H9 (cell line): ENCODE measurements at regions not wholly inside any gene's neighbourhood (a gene's known extent, or its start where the extent isn't known, plus 50 kb on each side); places are given as distances from the start of the nearest gene placed in this dataset.

Experiments used
- DNase-seq: peaks from one replicate; pipeline ENCODE4 v3.0.0-alpha.2; 2017
- H2AFZ ChIP-seq: one replicate; pipeline ENCODE4 v1.6.1; 2013; ENCODE audit warnings: mild to moderate bottlenecking, low read length, control low read depth, moderate library complexity
- H2AK5ac ChIP-seq: 2 replicates; pipeline ENCODE4 v1.6.1; 2013; ENCODE audit warnings: low read length, control low read depth, mixed read lengths; ENCODE audit not compliant: insufficient read length
- H2BK120ac ChIP-seq: one replicate; pipeline ENCODE4 v1.6.1; 2013; ENCODE audit warnings: low read depth, mild to moderate bottlenecking, low read length, control low read depth, inconsistent platforms; ENCODE audit not compliant: poor library complexity, severe bottlenecking
- H2BK12ac ChIP-seq: 2 replicates; pipeline ENCODE4 v1.6.1; 2013; ENCODE audit warnings: low read length, control low read depth, mixed read lengths, low read depth; ENCODE audit not compliant: insufficient read length
- H2BK15ac ChIP-seq: 2 replicates; pipeline ENCODE4 v1.6.1; 2013; ENCODE audit warnings: low read depth, low read length, control low read depth
- H2BK20ac ChIP-seq: one replicate; pipeline ENCODE4 v1.6.1; 2013; ENCODE audit warnings: low read depth, mild to moderate bottlenecking, low read length, control low read depth, inconsistent platforms; ENCODE audit not compliant: poor library complexity, severe bottlenecking
- H2BK5ac ChIP-seq: 2 replicates; pipeline ENCODE4 v1.6.1; 2013; ENCODE audit warnings: low read length, control low read depth, mixed read lengths; ENCODE audit not compliant: insufficient read length
- H3K14ac ChIP-seq: 2 replicates; pipeline ENCODE4 v1.6.1; 2013; ENCODE audit warnings: low read length, control low read depth; ENCODE audit not compliant: insufficient read depth
- H3K18ac ChIP-seq: 2 replicates; pipeline ENCODE4 v1.6.1; 2013; ENCODE audit warnings: low read depth, mild to moderate bottlenecking, mixed read lengths, low read length, control low read depth; ENCODE audit not compliant: insufficient read length
- H3K23ac ChIP-seq: 2 replicates; pipeline ENCODE4 v1.6.1; 2013; ENCODE audit warnings: low read length, control low read depth, mixed read lengths, low read depth; ENCODE audit not compliant: insufficient read length
- H3K23me2 ChIP-seq: 2 replicates; pipeline ENCODE4 v1.6.1; 2013; ENCODE audit warnings: low read depth, mild to moderate bottlenecking, mixed read lengths, low read length, control low read depth; ENCODE audit not compliant: insufficient read length, poor library complexity, severe bottlenecking
- H3K27ac ChIP-seq: 2 replicates; pipeline ENCODE4 v1.5.1; 2013; ENCODE audit warnings: low read length, control low read depth, mixed read lengths, low read depth; ENCODE audit not compliant: insufficient read length
- H3K27me3 ChIP-seq: 2 replicates; pipeline ENCODE4 v1.6.1; 2013; ENCODE audit warnings: low read length, control low read depth, inconsistent platforms; ENCODE audit not compliant: insufficient read depth
- H3K4ac ChIP-seq: 2 replicates; pipeline ENCODE4 v1.6.1; 2013; ENCODE audit warnings: low read depth, mild to moderate bottlenecking, control low read depth, inconsistent platforms, low read length, moderate library complexity
- H3K4me1 ChIP-seq: 2 replicates; pipeline ENCODE4 v1.6.1; 2013; ENCODE audit warnings: low read length, control low read depth, inconsistent platforms; ENCODE audit not compliant: insufficient read depth
- H3K4me2 ChIP-seq: 2 replicates; pipeline ENCODE4 v1.6.1; 2013; ENCODE audit warnings: low read length, control low read depth, mixed read lengths; ENCODE audit not compliant: insufficient read length, insufficient read depth
- H3K56ac ChIP-seq: 2 replicates; pipeline ENCODE4 v1.6.1; 2013; ENCODE audit warnings: low read depth, mild to moderate bottlenecking, mixed read lengths, low read length, control low read depth; ENCODE audit not compliant: insufficient read length
- H3K79me1 ChIP-seq: 2 replicates; pipeline ENCODE4 v1.6.1; 2013; ENCODE audit warnings: low read depth, mild to moderate bottlenecking, moderate library complexity, low read length, control low read depth, inconsistent platforms; ENCODE audit not compliant: insufficient read depth, poor library complexity, severe bottlenecking
- H3K79me2 ChIP-seq: 2 replicates; pipeline ENCODE4 v1.6.1; 2013; ENCODE audit warnings: low read length, control low read depth, inconsistent platforms; ENCODE audit not compliant: insufficient read depth
- H3K9ac ChIP-seq: 2 replicates; pipeline ENCODE4 v1.6.1; 2013; ENCODE audit warnings: low read length, control low read depth, mixed read lengths; ENCODE audit not compliant: insufficient read length; ENCODE audit errors: extremely low read depth
- H3K9me3 ChIP-seq: one replicate; pipeline ENCODE4 v1.6.1; 2013; ENCODE audit warnings: low read depth, low read length, inconsistent platforms; ENCODE audit not compliant: control insufficient read depth
- H3T11ph ChIP-seq: one replicate; pipeline ENCODE4 v1.6.1; 2013; ENCODE audit warnings: mild to moderate bottlenecking, low read length, control low read depth, inconsistent platforms
- H4K20me1 ChIP-seq: one replicate; pipeline ENCODE4 v1.6.1; 2013; ENCODE audit not compliant: control insufficient read depth, insufficient read length, insufficient read depth
- H4K5ac ChIP-seq: 2 replicates; pipeline ENCODE4 v1.6.1; 2013; ENCODE audit warnings: low read depth, mild to moderate bottlenecking, mixed read lengths, low read length, control low read depth; ENCODE audit not compliant: insufficient read length
- H4K8ac ChIP-seq: replicated peaks from 2 replicates; pipeline ENCODE4 v1.6.1; 2013; ENCODE audit warnings: low read length, control low read depth, mixed read lengths, low read depth; ENCODE audit not compliant: insufficient read length
- H4K91ac ChIP-seq: 2 replicates; pipeline ENCODE4 v1.6.1; 2013; ENCODE audit warnings: low read depth, mild to moderate bottlenecking, moderate library complexity, mixed read lengths, low read length, control low read depth; ENCODE audit not compliant: insufficient read length
- H3K27ac Mint-ChIP-seq, 3 experiments: 2 replicates in 2 of 3; 3 replicates in 1 of 3; pipeline ENCODE4 v1.8.0; 2020 to 2021; ENCODE audit warnings: mixed read lengths in 3 of 3, mild to moderate bottlenecking in 1 of 3, moderate library complexity in 1 of 3
- H3K27me3 Mint-ChIP-seq: 2 replicates; pipeline ENCODE4 v1.8.0; 2021; ENCODE audit warnings: low read depth, mild to moderate bottlenecking, moderate library complexity, mixed read lengths
- H3K36me3 Mint-ChIP-seq, 3 experiments: 2 replicates in 2 of 3; 3 replicates in 1 of 3; pipeline ENCODE4 v1.8.0; 2020 to 2021; ENCODE audit warnings: low read depth in 3 of 3, mixed read lengths in 3 of 3; ENCODE audit not compliant: insufficient read depth in 1 of 3
- H3K4me1 Mint-ChIP-seq, 2 experiments: 2 replicates each; pipeline ENCODE4 v1.8.0; 2020; ENCODE audit warnings: mixed read lengths in 2 of 2
- H3K4me3 Mint-ChIP-seq, 2 experiments: 2 replicates in 1 of 2; 3 replicates in 1 of 2; pipeline ENCODE4 v1.8.0; 2020 to 2021; ENCODE audit warnings: mild to moderate bottlenecking in 2 of 2, mixed read lengths in 2 of 2, moderate library complexity in 1 of 2
- H3K9me3 Mint-ChIP-seq, 2 experiments: 2 replicates in 1 of 2; 3 replicates in 1 of 2; pipeline ENCODE4 v1.8.0; 2020; ENCODE audit warnings: mild to moderate bottlenecking in 2 of 2, mixed read lengths in 2 of 2, moderate library complexity in 1 of 2
- WGBS: extraction: QIAGEN DNeasy Blood & Tissue Kit; methylation state at CpG from one replicate; pipeline ENCODE4 v1.1.7; 2013; ENCODE audit warnings: missing lambda C conversion rate, low lambda C conversion rate, mixed read lengths; ENCODE audit not compliant: insufficient read length; ENCODE audit errors: extremely low coverage; 5-methylcytosine and 5-hydroxymethylcytosine counted together
- TF ChIP-seq, protein P1 (sequence below): fragments of 200-600 bp; sonication (generic); conservative IDR thresholded peaks from 3 replicates; pipeline ENCODE4 v1.8.0; 2021; ENCODE audit warnings: antibody characterized with exemption, mild to moderate bottlenecking

DNA sequence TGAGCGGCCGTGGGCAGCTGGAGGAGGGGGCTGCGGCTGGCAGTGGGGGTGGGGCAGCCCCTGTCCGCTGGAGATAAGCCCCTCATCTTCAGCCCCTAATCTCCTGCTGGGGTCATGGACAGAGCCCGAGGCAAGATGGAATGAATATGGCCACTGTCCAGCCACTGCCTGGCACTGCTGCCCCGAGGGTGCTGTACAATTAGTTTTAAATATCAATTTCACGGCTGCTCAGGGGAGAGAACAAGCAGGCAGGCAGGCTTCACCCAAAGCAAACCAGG lies 64.1 kb upstream of the NKX1-1 start:
- no peak overlapping the region for H3K4ac ChIP-seq
- no peak overlapping the region for H3K56ac ChIP-seq
- Mint-ChIP-seq H3K4me3 (no peak overlapping the region), H3K27me3 (peaks cover 11% of the 10 kb centered on the region), H3K4me1 (no peaks in the 10 kb centered on the region), H3K9me3 (peaks cover 12 to 13% of the 10 kb centered on the region in 2 experiments), H3K27ac (no peak overlapping the region), H3K36me3 (peaks cover 9 to 10% (median 9%) of the 10 kb centered on the region in 3 experiments)
- no peak overlapping the region for H2AK5ac ChIP-seq
- no peak overlapping the region for H2AFZ ChIP-seq
- H2BK20ac ChIP-seq = no peak overlapping the region
- H3K18ac ChIP-seq = no peak overlapping the region
- no peak overlapping the region for H4K5ac ChIP-seq
- H2BK15ac ChIP-seq = no peak overlapping the region
- H3K4me2 ChIP-seq = no peak overlapping the region
- no peak overlapping the region for H3K23ac ChIP-seq
- peaks cover 4% of the 10 kb centered on the region; the same call in 1 of the 2 replicates for H3K27me3 ChIP-seq
- no peak overlapping the region for H2BK12ac ChIP-seq
- H2BK120ac ChIP-seq = no peak overlapping the region
- TF ChIP-seq, protein P1, sequence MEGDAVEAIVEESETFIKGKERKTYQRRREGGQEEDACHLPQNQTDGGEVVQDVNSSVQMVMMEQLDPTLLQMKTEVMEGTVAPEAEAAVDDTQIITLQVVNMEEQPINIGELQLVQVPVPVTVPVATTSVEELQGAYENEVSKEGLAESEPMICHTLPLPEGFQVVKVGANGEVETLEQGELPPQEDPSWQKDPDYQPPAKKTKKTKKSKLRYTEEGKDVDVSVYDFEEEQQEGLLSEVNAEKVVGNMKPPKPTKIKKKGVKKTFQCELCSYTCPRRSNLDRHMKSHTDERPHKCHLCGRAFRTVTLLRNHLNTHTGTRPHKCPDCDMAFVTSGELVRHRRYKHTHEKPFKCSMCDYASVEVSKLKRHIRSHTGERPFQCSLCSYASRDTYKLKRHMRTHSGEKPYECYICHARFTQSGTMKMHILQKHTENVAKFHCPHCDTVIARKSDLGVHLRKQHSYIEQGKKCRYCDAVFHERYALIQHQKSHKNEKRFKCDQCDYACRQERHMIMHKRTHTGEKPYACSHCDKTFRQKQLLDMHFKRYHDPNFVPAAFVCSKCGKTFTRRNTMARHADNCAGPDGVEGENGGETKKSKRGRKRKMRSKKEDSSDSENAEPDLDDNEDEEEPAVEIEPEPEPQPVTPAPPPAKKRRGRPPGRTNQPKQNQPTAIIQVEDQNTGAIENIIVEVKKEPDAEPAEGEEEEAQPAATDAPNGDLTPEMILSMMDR = no peak
- no peaks in the 10 kb centered on the region for H3K79me1 ChIP-seq
- H3K23me2 ChIP-seq = no peaks in the 10 kb centered on the region
- no peaks in the 10 kb centered on the region for H3K4me1 ChIP-seq
- no peak overlapping the region for H3T11ph ChIP-seq
- no peak for DNase-seq
- no peak overlapping the region for H3K27ac ChIP-seq
- H3K14ac ChIP-seq = no peak overlapping the region
- H2BK5ac ChIP-seq = no peak overlapping the region
- H4K8ac ChIP-seq = no peak overlapping the region
- WGBS = no CpG with 5 or more reads among the region's 7 CpGs
- H4K20me1 ChIP-seq = no peaks in the 10 kb centered on the region
- no peak overlapping the region for H4K91ac ChIP-seq
- H3K79me2 ChIP-seq = no peaks in the 10 kb centered on the region
- H3K9me3 ChIP-seq = no peaks in the 10 kb centered on the region
- H3K9ac ChIP-seq = no peak overlapping the region
